HEK293T (cell line): ENCODE measurements at regions not wholly inside any gene's neighbourhood (a gene's known extent, or its start where the extent isn't known, plus 50 kb on each side); places are given as distances from the start of the nearest gene placed in this dataset.

ENCODE experiments used
- BHLHE40 ChIP-seq: fragments of 450-650 bp; IDR thresholded peaks from 2 replicates; pipeline ENCODE4 v1.6.1; 2016; ENCODE audit warnings: mild to moderate bottlenecking, moderate library complexity, borderline replicate concordance
- FOXA1 ChIP-seq: fragments of 450-650 bp; IDR thresholded peaks from 2 replicates; pipeline ENCODE4 v1.6.1; 2016; ENCODE audit warnings: mild to moderate bottlenecking
- FOXK2 ChIP-seq: fragments of 450-650 bp; IDR thresholded peaks from 2 replicates; pipeline ENCODE4 v1.6.1; 2016; ENCODE audit warnings: mild to moderate bottlenecking
- HDGF ChIP-seq: fragments of 450-650 bp; IDR thresholded peaks from 2 replicates; pipeline ENCODE4 v1.6.1; 2017; ENCODE audit warnings: antibody characterized with exemption, borderline replicate concordance
- LEF1 ChIP-seq: fragments of 450-650 bp; IDR thresholded peaks from 2 replicates; pipeline ENCODE4 v1.6.1; 2017; ENCODE audit warnings: mild to moderate bottlenecking, borderline replicate concordance

- TF ChIP-seq HDGF (no peak), FOXA1 (no peak), LEF1 (no peak), BHLHE40 (no peak), FOXK2 (no peak)
Measured at GRCh38 chr2:150320608-150321007, 166.9 kb downstream of the RND3 start.
